ENCODE measurements at regions not wholly inside any gene's neighbourhood (a gene's known extent, or its start where the extent isn't known, plus 50 kb on each side); places are given as distances from the start of the nearest gene placed in this dataset.

DNA sequence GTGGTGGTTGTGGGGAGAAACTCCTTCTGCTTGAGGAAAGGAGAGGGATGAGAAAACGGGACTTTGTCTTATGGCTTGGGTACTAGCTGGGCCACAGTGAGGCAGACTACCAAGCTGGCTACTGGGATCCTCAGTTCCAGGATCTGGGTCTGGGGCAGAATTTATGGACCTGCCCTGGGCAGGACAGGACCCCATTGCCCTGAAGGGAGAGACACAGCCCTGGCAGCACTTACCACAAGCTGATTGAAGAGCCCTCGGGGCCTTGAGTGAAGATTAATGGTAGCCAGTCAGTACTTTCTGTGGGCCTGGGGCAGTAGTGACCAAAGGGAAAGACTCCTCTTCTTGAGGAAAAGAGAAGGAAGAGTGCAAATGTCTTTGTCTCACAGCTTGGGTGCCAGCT, 799.7 kb downstream of the SI start:
- Histone ChIP-seq H3K4me1 (no peaks in the 10 kb centered on the region), H3K27me3 (no peaks in the 10 kb centered on the region), H3K4me3 (no peak overlapping the region), H3K36me3 (no peaks in the 10 kb centered on the region), H3K9me3 (peaks cover 0 to 31% (median 5%) of the 10 kb centered on the region in 4 donors), H3K27ac (replicated peaks in 1 of 4) (no peak overlapping the region)
- DNase-seq (ENCODE audit: extremely low spot score) = no peak
- WGBS = 81% methylated on average over 2 of the region's 2 CpGs
- TF ChIP-seq EP300 (IDR thresholded peaks at IDR 0.05) (no peak), POLR2AphosphoS5 (IDR thresholded peaks at IDR 0.05) (no peak), POLR2A (IDR thresholded peaks at IDR 0.05; ENCODE audit: low read depth) (no peak)
- TF ChIP-seq, protein P1, sequence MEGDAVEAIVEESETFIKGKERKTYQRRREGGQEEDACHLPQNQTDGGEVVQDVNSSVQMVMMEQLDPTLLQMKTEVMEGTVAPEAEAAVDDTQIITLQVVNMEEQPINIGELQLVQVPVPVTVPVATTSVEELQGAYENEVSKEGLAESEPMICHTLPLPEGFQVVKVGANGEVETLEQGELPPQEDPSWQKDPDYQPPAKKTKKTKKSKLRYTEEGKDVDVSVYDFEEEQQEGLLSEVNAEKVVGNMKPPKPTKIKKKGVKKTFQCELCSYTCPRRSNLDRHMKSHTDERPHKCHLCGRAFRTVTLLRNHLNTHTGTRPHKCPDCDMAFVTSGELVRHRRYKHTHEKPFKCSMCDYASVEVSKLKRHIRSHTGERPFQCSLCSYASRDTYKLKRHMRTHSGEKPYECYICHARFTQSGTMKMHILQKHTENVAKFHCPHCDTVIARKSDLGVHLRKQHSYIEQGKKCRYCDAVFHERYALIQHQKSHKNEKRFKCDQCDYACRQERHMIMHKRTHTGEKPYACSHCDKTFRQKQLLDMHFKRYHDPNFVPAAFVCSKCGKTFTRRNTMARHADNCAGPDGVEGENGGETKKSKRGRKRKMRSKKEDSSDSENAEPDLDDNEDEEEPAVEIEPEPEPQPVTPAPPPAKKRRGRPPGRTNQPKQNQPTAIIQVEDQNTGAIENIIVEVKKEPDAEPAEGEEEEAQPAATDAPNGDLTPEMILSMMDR (IDR thresholded peaks at IDR 0.05) = no peak
- intact Hi-C loops (cut with DNase I) = no loop called here

- Histone ChIP-seq H3K4me1 (no peaks in the 10 kb centered on the region), H3K36me3 (no peaks in the 10 kb centered on the region), H3K27ac (replicated peaks in 1 of 4) (no peak overlapping the region), H3K9me3 (peaks cover 0 to 3% (median 0%) of the 10 kb centered on the region in 4 donors), H3K27me3 (no peaks in the 10 kb centered on the region), H3K4me3 (no peak overlapping the region)
- no peak for DNase-seq (ENCODE audit: extremely low spot score)
- intact Hi-C loops (cut with DNase I) = no loop called here
- no peak for TF ChIP-seq EP300 (IDR thresholded peaks at IDR 0.05)
- TF ChIP-seq, protein P1 (IDR thresholded peaks at IDR 0.05) = no peak
- TF ChIP-seq POLR2AphosphoS5 (IDR thresholded peaks at IDR 0.05) = no peak
- no peak for TF ChIP-seq POLR2A (IDR thresholded peaks at IDR 0.05; ENCODE audit: low read depth)
Measured at GRCh38 chr3:164267053-164267452, 811.2 kb downstream of the SI start.

GRCh38 chr3:164250923-164251322, 827.4 kb downstream of the SI start:
- TF ChIP-seq EP300 (IDR thresholded peaks at IDR 0.05) = no peak
- no peak for TF ChIP-seq POLR2AphosphoS5 (IDR thresholded peaks at IDR 0.05)
- TF ChIP-seq POLR2A (IDR thresholded peaks at IDR 0.05; ENCODE audit: low read depth) = no peak
- TF ChIP-seq, protein P1 (IDR thresholded peaks at IDR 0.05) = no peak
- H3K4me1 ChIP-seq = no peaks in the 10 kb centered on the region
- no peaks in the 10 kb centered on the region for H3K27me3 ChIP-seq
- no peaks in the 10 kb centered on the region for H3K9me3 ChIP-seq
- intact Hi-C loops (cut with DNase I) = no loop called here
- H3K27ac ChIP-seq (replicated peaks in 1 of 4) = no peak overlapping the region
- no peak overlapping the region for H3K4me3 ChIP-seq
- no peak for DNase-seq (ENCODE audit: extremely low spot score)
- 79% methylated on average over 1 of the region's 1 CpG for WGBS
- no peaks in the 10 kb centered on the region for H3K36me3 ChIP-seq

GRCh38 chr3:164236851-164237250, 841.4 kb downstream of the SI start:
- WGBS = 72% methylated on average over 3 of the region's 3 CpGs
- Histone ChIP-seq H3K4me1 (no peaks in the 10 kb centered on the region), H3K9me3 (no peaks in the 10 kb centered on the region), H3K27ac (replicated peaks in 1 of 4) (no peak overlapping the region), H3K4me3 (no peak overlapping the region), H3K36me3 (no peaks in the 10 kb centered on the region), H3K27me3 (no peaks in the 10 kb centered on the region)
- no peak for DNase-seq (ENCODE audit: extremely low spot score)
- intact Hi-C loops (cut with DNase I) = no loop called here
- TF ChIP-seq, protein P1 (IDR thresholded peaks at IDR 0.05) = no peak
- TF ChIP-seq EP300 (IDR thresholded peaks at IDR 0.05) (no peak), POLR2A (IDR thresholded peaks at IDR 0.05; ENCODE audit: low read depth) (no peak)

- Histone ChIP-seq H3K36me3 (no peaks in the 10 kb centered on the region), H3K9me3 (no peaks in the 10 kb centered on the region), H3K4me3 (no peak overlapping the region), H3K4me1 (no peaks in the 10 kb centered on the region), H3K27me3 (no peaks in the 10 kb centered on the region), H3K27ac (replicated peaks in 1 of 4) (no peak overlapping the region)
- no peak for DNase-seq (ENCODE audit: extremely low spot score)
- TF ChIP-seq EP300 (IDR thresholded peaks at IDR 0.05) (no peak), POLR2A (IDR thresholded peaks at IDR 0.05; ENCODE audit: low read depth) (no peak), POLR2AphosphoS5 (IDR thresholded peaks at IDR 0.05) (no peak)
- TF ChIP-seq, protein P1 (IDR thresholded peaks at IDR 0.05) = no peak
- intact Hi-C loops (cut with DNase I) = no loop called here
- WGBS = 70% methylated on average over 4 of the region's 4 CpGs
Measured at GRCh38 chr3:164235289-164236028, 842.8 kb downstream of the SI start.
